Activated CD4-positive, alpha-beta T cell treated with anti-CD3 and anti-CD28 coated beads for 4 hours (primary cell): ENCODE measurements at regions not wholly inside any gene's neighbourhood (a gene's known extent, or its start where the extent isn't known, plus 50 kb on each side); places are given as distances from the start of the nearest gene placed in this dataset.
"Not testable (repeated sequence)": the region's sequence is repeated elsewhere in the genome, so short reads cannot be mapped to it uniquely, and the experiment has no call there.

Experiments
- DNase-seq, 2 donors: peaks; one replicate each; pipeline ENCODE4 v3.0.0-alpha.2; 2020

DNA sequence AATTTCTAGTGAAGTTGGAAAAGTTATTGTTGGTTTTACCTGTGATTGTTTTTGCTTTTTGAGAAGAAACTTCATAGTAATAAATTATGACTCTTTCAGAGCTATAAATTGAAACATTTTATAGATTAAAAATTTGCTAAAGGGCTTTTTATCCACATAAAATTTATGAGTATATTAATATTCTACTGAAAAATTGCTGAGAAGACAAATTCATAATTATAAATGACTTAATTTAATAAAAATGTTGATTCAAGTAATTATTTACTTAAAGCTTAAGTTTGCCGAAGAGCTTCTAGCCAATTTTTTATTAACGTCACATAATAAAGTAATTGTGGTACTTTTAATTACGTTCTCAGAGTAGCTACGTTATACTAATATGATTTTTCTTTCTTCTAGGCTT, 761.7 kb downstream of the DNAJB9 start:
- DNase-seq: no peak

DNA sequence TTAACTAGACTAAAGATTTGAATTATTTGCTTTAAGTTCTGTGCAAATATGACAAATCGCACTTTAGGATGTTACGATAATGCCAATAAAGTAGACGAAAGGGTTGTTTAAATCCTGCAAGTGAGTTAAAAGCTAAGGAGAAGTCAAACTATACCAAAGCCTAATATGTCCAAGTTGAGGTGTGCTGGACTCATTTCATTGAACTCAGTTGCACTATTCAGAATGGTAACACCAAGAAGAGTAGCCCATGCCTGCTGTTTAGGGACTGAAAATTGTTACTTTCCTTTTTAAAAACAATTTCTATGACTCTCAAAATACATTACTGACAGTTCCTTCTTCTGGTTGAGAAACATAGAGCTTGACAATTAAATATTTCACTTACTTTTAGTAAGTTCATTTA, 766.3 kb downstream of the DNAJB9 start:
- no peak for DNase-seq

DNA sequence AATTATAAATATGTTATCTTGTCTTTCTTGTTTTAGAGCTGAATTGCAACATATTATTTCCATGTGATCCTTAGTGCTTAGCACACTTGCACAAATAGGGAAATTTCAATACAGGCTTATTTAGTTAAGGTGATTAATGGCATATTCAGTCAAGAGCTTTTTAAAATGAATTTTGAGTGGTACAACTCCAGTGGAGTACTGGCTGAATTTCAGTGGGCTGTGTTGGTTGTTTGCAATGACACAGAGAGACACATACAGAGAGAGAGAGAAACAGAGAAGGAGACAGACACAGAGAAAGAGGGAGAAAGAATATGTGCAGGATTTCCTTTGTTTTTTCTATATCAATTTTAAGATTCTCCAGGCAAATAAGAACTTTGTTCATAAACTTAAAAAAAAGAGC, 766.9 kb downstream of the DNAJB9 start:
- no peak for DNase-seq

DNA sequence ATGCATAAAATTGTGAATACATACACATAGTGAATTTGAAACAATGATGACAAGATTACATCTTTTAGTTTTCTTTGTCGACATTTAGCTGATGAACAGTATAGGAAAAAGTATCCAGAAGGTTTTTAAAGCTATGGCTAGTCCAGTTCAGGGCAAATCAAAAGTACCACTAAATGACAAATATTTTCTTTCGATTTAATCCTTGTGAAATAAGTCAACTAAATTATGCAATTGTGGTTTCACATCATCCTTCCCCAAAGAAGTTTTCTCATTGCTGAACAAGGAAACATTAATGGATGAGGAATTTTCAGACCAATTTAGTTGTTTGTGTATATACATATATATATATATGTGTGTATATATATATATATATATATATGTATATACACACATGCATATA, 774.0 kb downstream of the DNAJB9 start:
- no peak for DNase-seq

DNA sequence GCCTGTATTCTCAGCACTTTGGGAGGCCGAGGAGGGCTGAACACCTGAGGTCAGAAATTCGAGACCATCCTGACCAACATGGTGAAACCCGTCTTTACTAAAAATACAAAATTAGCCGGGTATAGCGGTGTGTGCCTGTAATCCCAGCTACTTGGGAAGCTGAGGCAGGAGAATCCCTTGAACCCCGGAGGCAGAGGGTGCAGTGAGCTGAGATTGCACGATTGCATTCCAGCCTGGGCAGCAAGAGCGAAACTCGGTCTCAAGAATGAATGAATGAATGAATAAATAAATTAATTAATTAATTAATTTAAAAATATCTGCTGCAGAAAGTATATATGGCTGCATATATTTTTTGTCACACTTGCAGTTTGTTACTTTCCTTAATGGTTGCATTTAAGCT, 781.8 kb downstream of the DNAJB9 start:
- no peak for DNase-seq

DNA sequence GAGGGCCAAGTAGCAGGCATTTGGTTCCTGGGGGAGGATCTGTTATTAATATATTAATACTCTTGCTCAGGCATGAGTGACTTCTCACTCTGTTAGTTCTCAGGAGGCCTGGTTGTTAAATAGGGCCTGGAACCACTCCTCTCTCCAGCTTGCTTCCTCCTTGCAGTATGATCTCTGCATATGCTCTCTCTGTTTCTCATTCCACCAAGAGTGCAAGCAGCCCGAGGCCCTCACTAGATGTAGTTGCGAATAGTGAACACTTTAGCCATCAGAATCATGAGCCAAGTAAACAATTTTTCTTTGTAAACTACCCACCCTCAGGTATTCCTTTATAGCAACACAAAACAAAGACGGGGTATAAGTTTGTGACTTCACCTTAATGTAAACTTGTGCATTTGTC, 784.3 kb downstream of the DNAJB9 start:
- no peak for DNase-seq

DNA sequence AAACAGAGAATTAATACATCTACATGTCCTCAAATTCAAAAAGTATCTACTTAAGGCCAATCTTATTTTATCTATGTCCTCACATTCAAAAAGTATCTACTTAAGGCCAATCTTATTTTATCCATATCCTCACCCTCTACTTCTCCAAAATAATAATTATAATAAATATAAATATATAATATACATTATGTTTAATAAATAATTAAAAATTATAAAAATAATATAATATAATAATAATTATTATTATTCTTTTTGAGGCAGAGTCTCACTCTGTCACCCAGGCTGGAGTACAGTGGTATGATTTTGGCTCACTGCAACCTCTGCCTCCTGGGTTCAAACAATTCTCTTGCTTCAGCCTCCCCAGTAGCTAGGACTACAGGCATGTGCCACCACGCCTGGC, 784.9 kb downstream of the DNAJB9 start:
- DNase-seq: no peak

DNA sequence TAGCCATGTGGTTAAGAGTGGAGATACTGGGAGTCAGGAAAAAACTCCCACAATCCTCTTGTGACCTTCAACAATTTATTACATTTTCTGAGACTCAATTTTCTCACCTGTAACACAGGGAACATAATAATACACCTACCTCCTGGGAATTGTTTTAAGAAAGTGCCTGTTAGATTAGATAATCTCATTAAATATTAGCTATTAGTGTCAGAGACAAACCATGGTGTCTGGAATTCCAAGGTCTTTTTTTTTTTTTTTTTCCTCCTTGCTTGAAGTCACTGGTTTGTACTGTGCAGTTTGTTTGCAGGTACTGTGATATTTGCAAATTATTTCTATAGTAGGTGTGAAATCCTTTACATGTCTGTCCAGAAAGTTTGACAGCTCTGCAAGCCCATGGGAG, 806.1 kb downstream of the DNAJB9 start:
- DNase-seq: no peak

DNA sequence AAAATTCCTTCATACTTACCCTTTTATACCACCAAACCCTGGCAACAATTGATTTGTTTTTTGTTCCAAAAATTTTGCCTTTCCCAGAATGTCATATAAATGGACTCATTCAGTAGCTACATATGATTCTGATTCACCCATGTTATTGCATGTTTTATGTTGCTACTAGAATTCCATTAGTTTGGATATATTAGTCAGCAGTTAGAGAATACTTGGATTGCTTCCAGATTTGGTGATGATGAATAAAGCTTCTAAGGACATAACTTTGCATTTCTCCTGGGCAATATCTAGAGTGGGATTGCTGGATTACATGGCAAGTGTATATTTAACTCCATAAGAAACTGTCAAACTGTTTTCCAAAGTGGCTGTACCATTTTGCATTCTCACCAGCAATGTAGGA, 806.9 kb downstream of the DNAJB9 start:
- DNase-seq: no peak

DNA sequence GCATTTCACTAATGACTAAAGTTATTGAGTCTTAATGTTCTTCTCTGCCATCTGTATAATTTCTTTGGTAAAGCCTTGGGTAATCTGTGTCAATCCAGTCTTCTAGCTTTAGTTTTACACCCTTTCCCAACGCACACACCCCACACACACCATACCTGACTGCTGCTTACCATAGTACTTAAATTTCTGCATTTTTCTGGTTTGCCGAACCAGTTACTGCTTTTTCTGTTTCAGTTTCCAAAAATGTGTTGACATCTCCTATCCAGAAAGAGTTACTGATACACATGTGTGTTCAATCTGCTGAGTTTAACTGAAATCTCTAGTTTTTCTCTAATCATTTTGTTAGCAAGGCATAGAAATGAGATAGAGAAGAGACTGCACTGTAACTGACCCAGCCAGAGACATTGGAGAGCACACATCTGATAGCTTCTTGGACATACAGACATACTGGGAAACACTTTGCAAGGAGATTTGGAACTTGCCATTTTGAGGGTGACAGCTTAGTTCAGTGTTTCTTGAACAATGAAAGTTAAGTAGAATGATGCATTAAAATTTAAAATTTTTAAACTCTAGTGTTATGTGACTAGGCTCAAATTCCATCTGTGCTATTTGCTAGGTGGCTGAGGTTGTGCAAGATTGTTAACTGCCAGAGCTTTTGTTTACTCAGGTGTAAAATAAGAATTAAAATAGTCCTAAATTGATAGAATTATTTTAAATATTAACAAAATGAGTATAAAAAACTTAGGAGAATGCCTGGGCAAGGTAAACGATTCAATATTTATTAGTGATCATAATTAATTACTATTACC, 807.6 kb downstream of the DNAJB9 start:
- DNase-seq: no peak

DNA sequence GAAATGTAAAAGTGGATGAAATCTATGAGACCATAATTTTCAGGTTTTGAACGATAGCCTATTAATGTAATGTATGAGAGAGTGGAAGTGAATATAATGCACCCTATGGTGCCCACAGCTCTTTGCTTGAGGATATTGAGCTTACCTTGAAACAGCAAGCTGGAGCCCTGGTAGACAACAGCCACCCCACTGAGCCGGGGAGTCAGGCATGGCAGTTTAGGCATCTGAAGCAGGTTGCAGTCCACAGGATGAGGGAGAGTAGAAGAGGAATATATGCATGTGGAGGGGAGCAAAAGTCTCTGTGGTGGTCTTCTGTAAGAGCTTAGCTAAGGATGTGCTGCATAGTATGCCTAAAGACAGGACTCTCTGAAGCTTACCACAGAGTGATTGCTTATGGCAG, 817.3 kb downstream of the DNAJB9 start:
- no peak for DNase-seq

DNA sequence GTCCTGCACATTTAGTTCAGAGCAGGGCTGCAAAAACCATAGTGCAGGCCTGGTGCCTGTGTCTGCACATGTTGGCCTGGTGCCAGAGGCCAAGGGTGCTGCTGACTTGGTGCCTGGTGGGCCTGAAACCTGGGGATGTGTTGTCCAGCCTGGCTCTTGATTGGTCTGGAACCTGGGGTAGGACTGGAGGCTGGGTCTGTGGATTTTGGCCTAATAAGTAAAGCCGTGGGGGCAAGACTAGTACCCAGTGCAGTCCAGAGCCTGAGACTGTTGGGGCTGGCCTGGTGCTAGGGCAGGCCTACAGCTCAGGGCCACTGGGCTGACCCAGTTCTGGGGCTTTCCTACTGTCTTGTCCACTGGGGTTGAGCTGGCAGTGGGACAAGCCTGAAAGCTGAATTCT, 817.9 kb downstream of the DNAJB9 start:
- no peak for DNase-seq

DNA sequence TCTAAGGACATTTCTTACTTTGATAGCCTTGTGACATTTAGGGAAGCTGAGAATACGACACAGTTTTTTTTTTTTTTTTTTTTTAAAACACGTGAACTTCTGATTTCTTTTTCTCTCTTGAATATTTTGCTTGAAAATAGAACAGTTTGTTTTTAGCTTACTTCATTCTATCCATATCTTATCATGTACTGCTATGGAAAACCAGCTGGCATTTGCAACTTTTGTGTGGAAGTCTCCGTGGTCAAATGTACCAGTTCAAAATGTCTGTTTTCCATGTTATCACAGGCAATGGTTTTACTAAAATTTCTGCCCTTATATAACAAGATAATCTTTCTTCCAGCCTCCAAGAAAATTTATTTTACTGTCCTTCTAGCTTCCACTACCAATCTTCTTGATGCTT, 821.6 kb downstream of the DNAJB9 start:
- no peak for DNase-seq

DNA sequence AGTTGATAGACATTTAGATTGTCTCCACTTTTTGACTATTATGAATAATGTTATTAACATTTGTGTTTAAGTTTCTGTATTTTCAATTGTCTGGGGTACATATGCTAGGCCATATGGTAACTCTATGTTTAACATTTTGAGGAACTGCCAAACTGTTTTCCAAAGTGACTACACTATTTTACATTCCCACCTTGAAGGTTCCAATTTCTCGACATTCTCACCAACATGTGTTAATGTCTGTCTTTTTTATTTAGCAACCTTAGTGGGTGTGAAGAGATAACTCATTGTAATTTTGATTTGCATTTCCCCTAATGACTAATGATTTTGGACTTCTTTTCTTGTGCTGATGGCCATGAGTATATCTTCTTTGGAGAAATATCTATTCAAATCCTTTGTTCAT, 832.4 kb downstream of the DNAJB9 start:
- no peak for DNase-seq

DNA sequence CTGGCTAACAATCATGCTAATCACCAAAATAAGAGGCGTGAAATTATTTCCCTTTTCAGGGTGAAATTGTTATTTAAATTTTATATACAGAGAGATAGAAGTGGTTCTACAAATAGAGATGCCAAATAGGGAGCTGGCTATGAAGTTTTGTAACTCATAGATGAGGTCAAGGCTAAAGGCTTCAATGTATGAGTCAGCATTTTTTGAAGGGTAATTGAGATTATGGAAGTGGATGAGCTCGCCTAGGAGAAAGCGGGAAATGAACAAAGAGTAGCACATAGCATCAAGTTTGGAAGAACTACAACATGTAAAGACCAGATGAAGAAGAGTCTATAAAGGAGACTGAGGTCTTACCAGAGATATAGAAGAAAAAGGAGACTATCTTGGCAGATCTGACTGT, 838.1 kb downstream of the DNAJB9 start:
- no peak for DNase-seq

DNA sequence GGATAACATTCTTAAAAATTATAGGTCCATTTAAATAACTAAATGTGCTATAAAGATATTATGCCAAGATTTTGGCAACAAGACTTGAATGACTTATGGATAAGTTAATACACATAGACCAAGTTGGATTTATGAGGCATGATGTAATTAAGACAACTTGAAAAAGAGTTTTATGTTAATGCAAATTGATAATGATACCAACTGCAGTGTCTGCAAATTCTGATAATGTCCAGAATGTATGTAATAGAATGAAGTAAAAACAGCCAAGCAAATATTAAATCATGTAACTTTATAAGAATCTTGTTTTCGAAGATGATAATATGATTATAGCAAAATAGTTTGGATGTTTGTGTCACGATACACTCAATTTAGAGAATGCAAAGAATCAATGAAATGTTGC, 868.3 kb downstream of the DNAJB9 start:
- no peak for DNase-seq

DNA sequence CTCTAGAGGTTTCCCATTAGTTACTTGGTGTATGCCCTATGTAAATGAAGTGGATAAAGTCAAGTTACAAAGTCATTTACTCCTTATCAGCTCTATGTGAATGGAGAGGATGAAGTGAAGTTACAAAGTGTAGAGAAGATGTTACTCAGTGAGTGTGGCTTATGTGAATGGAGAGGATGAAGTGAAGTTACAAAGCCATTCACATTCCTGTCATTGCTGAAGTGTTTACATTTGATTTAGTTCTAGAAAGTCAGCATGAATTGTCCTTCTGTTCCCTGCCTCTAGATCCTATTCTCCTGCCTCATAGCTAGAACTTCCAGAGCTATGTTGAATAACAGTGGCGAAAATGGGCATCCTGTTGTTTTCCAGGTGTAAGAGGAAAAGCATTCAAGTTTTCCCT, 880.1 kb downstream of the DNAJB9 start:
- no peak for DNase-seq

DNA sequence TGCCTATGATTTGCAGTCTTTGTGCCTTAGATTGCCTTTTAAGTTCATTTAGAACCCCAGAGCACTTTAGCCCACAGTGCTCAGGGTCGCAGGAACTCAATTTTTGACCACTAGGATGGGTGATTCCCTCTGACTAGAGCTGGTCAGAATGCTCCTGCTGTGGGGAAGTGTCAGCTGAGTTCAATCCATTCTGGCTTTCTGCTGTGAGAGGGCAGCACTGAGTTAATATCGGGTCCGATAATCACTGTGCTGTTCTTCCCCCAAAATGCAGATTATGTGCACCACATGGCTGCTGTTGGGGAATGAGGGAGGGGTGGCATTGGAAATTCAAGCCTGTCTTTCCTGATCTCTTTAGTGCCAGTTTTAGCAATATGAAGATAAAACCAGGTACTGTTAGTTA, 886.4 kb downstream of the DNAJB9 start:
- no peak for DNase-seq

DNA sequence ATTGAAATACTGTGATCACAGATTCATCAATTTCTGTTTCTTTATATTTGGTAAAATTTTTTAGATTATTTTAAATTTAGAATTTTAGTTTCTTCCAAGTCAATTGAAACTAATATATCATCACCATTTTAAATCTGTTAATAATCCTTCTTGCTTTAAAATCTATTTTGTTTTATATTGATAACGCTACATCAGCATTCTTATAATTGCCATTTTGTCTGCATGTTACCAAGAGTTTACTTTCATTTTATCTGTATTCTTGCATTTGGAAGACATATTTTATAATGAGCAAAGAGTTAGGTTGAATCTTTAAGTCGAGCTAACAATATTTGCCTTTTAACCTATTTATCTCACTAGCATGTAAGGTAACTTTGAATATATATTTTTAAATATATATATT, 890.6 kb downstream of the DNAJB9 start:
- no peak for DNase-seq

DNA sequence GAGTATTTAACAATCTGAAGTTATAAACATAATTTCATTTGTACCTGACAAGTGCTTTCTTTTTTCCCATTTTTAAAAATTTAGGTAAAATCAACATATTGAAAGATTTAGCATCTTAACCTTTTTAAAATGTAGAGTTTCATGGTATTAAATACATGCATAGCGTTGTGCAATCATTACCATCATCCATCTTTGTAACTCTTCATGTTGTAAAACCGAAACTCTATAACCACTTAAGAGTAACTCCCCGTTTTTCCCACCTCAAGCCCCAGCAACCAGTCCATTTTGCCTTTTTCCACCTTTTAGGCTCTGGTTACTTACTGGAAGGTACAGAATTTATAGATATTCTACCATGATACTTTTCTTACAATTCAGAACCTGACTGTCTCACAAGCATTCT, 892.5 kb downstream of the DNAJB9 start:
- DNase-seq: no peak

DNA sequence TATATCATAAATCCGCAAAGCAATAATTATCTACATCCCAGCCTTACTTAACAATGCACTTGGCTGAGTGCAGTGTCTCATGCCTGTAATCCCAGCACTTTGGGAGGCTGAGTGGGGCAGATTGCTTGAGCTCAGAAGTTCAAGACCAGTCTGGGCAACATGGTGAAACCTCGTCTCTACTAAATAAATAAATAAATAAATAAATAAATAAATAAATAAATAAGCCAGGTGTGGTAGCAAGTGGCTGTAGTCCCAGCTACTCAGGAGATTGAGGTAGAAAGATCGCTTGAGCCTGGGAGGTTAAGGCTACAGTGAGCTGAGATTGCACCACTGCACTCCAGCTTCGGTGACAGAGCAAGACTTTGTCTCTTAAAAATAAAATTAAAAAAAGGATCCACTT, 898.1 kb downstream of the DNAJB9 start:
- DNase-seq: not testable (repeated sequence)

DNA sequence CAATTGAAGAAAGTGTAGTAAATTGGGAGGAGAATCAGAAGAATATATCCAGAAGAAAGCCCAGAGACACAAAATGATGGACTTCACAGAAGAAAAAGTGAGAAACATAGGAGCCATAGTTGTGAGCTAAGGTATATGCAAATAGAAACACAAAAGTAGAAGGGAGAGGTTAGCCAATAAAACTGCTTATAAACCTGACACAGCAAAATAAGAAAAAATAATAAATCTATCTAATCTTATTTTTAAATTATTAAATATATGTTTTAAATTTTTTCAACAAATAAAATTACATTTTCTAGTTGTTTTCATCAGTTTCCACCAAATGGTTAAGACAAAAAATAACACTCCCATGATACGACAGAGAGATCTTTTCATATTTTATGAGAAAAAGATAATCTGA, 903.5 kb downstream of the DNAJB9 start:
- no peak for DNase-seq

DNA sequence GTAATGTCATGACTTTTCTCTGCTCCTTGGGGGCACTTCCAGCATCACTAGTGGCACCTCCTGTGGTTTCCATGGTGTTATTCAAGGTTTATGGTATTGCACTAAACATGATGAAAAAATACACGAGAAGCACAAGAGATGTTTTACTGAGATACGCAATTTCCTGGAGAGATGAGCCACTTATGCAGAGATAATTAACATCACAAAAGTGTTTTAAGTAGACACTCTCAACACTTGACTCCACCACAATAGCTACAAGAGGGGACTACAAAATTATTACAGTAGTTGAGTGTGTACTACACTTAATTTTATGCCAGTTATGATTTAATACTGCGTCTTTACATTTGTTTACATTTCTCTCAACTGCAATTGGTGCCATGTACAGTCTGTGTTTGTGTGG, 906.7 kb downstream of the DNAJB9 start:
- DNase-seq: no peak

DNA sequence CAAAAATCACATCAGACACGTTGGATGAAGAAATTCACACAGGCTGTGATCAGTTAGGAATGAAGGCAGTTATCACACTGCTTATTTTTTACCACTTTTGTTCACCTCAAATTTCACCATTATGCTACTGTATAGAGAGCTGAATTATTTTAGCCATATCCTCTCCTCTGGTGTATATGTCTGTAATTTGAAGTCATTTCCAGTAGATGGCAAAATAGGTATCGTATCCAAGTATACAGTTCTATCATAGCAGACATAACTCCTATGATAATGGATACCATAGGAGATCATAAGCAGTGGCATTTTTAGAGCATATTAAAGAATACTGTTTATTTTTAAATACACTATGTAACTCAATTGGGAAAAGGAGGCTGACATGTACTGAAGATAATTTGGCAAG, 909.7 kb downstream of the DNAJB9 start:
- DNase-seq: no peak

DNA sequence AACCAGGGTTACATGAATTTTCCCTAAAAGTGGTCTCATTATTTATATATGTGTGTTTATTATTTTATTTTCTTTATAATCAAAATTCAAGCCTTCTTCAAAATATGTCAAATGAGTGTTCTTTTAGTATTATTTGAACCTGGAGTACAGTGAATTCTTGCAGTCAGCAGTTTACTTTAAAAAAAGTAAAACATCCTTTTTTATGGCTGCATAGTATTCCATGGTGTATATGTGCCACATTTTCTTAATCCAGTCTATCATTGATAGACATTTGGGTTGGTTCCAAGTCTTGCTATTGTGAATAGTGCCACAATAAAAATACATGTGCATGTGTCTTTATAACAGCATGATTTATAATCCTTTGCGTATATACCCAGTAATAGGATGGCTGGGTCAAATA, 920.9 kb downstream of the DNAJB9 start:
- not testable (repeated sequence) for DNase-seq

DNA sequence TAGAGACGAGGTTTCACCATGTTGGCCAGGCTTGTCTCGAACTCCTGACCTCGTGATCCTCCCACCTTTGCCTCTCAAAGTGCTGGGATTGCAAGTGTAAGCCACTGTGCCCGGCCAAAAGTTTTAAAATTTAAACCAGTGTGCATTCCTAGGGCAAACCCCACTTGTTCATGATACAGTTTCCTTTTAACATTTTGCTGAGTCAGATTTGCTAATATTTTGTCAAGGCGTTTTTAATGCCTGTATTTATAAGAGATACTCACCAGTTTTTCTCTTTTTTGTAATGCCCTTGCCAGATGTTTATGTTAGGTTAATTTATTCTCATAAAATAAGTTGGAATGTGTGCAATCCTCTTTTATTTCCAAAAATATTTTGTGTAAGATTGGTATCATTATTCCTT, 927.4 kb downstream of the DNAJB9 start:
- no peak for DNase-seq
